DMS153 treated with DMSO at 0.1 percent for 48 hours (cell line): ENCODE measurements at regions not wholly inside any gene's neighbourhood (a gene's known extent, or its start where the extent isn't known, plus 50 kb on each side); places are given as distances from the start of the nearest gene placed in this dataset.
"Not testable (repeated sequence)": the region's sequence is repeated elsewhere in the genome, so short reads cannot be mapped to it uniquely, and the experiment has no call there.

Experiments
- DNase-seq: peaks from one replicate; lab custom pipeline; 2025; ENCODE audit not compliant: unreplicated experiment; lab: John Stamatoyannopoulos, UW

DNA sequence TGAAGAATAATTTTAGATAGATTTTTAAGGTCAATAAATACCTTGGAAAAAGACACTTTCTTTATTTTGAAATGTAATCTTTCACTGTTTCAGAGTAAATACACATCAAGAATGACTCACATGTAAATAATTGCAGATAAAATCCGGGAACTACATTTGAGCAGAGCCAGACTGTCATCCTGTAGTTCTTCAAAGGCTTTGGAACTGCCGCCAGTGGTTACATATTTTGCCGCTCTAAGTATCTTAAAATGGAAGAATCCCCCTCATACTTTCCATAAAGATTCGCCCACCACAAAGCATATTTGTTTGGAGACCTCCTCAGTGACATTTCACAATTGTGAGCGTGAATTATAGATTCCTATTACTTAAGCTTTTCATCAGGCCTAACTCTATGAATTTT is 607.8 kb upstream of the ZFP42 start:
- DNase-seq, result no peak

DNA sequence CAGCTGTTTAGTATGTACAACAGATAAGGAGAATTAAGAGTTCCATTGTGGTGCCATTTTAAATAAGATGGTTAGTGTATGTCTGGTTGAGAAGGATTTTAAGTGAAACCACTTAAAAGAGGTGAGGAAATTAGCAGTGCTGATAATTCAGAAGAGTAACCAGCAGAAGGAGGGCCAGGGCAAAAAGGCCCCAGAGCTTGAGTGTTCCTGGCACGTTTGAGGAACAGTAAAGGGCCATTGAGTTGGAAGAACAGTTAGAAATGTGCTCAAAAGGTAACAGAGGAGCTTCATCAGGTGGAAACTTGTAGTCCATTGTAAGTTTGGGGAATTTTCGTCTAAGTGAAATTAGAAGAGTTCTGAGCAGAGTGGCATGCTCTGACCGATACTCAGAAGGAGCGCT is 606.2 kb upstream of the ZFP42 start:
- DNase-seq, result no peak

DNA sequence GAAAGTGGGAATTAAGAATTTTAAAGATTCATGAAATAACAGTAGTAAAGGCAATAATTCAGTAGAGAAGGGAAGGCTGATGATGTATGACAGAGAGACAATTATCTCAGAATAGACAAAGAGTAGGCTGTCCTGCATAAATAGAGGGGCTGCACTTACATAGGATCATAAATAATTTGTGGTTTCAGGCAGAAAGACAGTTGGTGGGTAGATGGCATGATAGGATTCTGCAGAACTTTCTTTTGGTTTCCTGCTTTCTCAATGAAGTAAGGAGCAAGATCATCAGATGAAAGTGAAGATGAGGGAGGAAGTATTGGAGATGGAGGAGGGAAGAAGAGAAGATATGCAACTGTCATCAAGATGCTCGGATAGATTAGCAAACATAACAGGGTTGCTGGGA is 604.9 kb upstream of the ZFP42 start:
- no peak for DNase-seq

DNA sequence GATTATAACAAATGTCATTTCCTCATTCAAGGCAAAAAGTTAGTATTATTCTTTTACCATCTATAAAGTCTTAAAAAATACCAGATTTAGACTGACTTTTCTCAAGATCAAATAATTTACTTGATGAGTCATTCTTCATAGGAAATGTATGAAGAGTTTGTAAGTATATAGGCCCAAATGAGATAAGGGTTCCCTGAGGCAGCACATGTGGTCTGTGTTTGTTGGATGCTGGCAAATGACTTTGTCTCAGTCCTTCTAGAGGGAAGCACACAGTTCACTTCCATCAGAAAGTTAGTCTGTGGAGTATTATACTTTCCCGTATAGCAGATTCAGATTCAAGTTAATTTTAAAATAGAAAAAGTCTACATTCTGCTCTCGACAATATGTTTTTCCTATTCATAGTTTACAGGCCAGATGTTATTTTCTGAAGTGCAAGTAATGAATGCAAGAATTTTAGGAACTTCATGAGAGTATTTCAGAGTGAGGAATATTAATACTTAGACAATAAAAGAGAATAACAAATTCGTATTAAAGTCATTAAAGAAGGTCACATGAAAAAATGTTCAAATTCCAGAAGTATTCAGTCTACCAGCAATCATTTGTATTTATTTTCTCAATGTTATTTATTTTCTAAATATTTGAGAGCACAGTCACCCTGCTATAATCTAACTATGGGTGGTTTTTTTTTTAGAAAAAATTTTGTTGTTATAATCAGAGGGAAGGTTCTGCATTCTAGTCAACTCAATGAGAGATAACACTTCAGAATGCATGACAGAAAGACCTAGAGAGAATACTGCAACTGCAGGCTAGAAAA is 601.8 kb upstream of the ZFP42 start:
- no peak for DNase-seq

DNA sequence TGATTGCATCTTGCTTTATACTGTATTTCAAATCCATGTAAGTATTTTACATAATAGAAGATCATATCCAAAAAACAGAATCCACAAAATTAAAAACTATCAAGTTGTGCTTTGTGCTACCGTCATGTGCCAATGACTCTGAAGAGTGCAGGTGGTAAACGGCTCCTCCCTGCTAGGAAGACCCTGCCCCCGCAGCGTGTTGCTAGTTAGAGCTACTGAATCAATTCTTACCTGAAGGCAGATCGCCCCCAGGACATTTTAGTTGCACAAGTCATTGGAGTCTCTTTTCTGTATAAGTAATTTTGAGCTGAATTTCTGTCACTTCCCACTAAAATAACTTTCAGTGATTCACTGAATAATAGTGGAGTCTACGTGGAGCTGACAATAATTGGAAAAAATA is 599.5 kb upstream of the ZFP42 start:
- DNase-seq, result no peak

DNA sequence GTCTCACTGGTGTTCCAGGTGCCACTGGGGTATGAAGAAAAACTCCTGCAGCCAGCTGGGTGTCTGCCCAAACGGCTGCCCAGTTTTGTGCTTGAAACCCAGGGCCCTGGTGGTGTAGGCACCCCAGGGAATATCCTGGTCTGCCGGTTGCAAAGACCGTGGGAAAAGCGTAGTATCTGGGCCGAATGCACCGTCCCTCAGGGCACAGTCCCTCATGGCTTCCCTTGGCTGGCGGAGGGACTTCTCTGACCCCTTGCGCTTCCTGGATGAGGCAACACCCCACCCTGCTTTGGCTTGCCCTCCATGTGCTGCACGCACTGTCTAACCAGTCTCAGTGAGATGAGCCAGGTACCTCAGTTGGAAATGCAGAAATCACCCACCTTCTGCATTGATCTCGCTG is 587.1 kb upstream of the ZFP42 start:
- DNase-seq, result not testable (repeated sequence)

DNA sequence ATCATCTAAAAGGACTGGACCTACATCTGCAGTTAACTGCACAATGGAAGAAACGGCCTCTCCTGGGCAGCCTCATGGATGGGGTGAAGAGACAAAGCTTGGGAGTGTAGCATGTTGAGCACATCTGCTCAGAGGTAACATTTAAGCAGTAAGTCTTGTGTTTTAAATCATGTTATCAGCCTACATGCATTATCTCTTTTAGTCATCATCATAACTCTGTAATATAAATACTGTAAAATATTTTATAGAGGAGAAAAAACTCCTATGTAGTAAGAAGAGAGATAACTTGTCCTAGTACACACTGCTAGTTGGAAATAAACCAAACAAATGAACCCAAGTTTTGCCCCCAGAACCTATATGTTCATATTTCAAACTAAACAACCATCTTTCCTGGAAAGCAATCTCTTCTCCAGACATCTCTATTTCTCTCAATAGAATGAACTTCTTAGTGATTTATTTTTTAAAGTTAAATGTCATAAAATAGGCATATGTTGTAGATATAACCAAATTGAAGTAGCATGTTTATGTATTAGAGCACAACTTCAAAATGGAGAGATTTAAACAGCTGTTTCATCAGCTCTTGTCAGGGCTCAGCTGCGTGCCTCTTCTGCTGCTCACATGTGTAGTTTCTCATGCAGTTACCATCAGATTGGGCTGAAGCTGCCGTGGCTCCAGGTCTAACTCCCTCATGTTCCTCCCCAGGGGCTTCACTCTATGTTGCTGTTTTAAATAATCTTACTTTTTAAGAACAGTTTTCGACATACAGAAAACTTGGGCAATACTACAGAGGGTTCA is 581.8 kb upstream of the ZFP42 start:
- DNase-seq, result no peak

DNA sequence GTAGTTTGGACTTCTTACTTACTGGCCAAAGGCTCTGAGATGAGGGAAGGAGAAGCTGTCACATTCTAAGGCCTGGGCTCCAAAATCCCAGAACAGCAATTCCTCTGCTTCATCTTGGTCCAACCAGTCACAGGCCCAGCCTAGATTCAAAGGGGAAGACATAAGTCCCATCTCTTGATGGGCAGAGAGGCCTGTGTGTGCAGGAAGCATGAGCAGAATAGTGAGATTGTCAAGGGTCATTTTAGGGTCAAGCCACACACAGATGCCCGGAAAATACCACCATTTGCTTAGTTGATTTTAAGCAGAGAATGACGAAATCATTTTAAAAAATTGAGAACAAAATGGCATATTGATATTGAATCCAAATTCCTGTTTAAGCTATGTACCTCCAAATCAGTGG is 580.9 kb upstream of the ZFP42 start:
- DNase-seq, result no peak

DNA sequence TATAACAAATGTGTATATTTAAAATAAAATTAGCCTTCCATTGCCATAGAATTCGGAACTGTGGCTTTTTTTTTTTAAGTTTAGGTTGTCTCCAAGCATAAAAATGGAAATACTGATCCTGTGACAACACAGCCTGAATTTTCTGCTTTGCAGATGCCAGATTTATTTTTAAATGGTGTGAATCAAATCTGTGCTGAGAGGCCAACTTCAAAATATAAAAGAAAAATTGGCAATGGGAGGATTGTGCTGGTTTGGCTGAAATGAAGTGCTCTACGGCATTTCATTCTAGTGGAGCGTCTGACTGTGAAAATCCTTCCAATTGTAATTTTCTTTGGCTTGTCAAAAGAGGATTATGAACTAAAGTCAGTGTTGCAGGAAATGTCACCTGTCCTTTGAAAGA is 580.3 kb upstream of the ZFP42 start:
- DNase-seq, result no peak

DNA sequence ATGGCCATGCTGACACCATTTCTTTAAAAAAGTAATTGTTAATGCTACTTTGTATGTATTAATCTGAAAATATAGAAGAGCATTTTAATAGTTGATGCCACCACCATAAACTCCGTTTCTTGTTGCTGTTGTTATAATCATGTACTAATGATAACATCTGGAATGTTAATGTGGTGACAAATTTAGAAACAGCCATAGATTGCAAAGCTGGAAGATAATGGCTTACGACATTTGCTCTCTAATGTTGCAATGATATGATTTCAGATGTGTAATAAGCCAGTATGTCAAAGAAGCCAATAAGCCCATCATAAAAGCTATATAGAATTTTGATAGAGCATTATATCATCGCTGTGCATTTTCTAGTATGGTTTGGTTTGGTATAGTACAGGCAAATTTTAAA is 579.4 kb upstream of the ZFP42 start:
- no peak for DNase-seq

DNA sequence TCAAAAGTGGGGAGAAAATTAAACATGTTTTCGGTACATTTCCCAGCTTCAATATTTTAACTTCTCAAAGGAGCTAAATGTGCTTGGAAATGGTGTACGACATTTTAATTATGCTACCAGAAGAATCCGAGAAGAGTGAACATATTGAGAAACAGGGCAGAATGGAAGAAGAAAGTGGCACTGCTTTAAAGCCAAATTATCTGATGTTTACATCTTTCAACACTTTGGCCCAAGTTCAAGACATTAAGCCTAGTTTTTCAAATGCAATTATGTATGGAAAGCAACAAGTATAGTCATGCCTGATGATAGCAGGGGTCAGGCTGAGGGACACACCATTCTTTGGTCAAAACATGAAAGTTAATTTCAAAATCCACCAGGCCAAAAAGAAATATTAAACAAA is 577.9 kb upstream of the ZFP42 start:
- DNase-seq, result no peak

DNA sequence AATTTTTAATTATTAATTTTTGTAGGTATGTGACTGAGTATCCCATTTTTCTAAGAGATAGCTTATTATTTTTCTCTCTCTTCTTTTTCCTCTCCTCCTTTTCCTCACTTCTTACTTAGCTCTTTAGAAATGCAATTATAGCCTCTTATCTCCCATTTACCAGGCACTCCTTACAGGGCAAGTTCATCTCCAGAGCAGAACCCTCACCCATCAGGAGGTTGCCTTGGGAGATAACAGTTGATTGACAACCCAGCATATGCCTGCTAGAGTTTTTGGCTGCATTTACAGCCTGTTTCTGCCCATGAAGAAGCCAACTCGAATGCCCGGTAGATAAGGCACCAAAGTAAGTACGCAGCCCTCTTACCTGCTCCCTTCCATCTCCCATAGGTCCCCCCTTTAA is 572.9 kb upstream of the ZFP42 start:
- no peak for DNase-seq

DNA sequence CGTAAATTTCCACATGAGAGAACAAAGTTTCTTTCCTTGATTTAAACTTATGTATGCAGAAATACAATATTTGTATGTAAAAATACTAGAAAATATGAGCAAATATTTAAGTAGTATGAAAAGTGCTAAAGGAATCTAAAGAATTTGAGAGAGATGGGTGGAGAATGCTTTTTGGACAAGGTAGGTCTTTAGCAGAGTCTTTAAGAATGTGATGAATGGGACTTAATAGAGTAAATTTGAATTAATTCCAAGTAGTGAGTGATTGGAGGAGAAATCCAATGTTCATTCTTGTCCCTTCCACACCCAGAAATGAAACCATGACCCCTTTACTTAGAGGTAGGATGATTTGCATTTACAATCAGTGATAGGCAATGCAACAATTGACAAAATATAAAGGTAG is 570.9 kb upstream of the ZFP42 start:
- DNase-seq, result no peak

DNA sequence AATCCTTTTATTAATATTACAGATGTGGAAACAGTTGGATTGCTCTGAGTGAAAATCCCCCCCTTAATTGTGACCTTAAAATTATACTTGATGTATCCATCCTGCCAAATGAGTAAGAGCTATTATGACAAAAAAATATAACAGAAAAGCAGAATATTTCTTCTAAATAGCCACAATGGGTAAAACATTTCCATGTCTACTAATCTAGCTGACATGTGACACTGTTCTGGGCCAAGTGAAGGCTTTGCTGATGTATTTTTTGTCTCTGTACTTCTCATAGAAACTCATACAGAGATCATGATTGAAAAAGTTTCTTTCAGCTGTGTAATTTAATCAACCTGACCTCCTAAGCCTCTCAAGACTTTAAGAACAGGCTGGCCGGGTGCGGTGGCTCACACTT is 569.1 kb upstream of the ZFP42 start:
- DNase-seq, result no peak

DNA sequence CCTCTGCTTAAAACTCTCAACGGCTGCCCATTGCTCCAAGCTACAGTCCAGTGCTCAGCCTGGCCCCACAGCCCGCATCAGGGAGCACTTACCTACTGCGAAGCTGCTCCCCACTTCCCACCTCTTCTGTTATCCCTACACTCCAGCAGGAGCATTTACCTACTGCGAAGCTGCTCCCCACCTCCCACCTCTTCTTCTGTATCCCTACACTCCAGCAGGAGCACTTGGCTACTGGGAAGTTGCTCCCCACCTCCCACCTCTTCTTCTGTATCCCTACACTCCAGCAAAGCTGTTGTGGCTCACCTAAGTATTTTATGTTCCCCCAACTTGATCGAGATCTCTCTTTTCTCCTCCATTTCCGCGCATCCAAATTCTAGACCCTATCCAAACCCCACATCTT is 563.3 kb upstream of the ZFP42 start:
- DNase-seq, result no peak

DNA sequence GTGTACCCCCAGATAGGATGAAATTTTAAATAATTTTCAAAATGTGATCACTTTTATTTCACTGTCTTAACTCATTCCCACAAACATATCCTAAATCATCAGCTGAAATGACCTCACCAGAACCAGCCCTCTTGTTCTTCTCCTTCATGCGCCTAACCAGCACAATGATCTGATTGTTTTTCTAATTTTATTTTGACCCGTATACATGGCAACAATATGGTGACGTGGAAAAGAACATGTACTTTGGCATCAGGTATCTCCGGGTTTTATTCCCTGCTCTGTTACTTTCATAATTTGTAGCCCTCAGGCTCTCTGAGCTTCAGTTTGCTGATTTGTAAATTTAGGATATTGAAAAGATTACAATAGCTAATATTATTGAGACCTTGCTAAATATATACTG is 562.4 kb upstream of the ZFP42 start:
- DNase-seq, result no peak

DNA sequence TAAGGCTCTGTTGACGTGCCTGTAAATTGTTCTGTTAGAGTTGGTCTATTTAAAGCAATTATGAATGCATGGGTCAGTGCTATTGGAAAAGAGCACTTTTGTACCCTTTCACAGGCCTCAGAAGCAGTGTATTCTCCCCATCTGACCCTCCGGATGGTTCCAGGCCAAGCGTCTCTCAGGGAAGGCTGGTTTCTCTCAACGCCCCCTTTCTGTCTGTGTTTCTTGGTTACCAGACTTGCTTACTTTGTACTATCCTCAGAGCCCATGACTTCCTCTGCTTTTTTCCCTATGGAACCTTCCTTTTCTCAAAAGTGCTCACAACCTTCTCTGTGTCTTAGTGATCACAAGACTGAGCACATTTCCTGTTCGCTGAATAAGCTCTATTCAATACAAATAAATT is 559.3 kb upstream of the ZFP42 start:
- no peak for DNase-seq

DNA sequence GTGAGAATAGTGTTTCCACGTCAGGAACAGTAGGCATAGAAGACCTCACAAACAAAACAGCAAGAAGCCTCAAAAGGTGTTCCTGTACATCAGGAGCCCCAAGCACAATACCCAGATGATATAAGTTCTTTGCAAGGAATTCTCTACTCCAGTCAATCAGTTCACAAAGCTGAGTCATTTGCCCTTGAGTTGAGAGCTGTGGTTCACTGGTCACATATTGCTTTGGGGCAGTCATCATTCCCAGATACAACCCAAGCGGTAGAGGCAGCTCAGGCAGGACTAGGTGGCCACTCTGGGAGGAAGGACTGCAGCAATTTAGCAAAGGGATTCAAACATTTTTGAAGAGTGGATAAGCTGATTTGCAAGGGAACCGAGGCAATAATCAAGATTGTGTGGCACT is 551.5 kb upstream of the ZFP42 start:
- DNase-seq, result no peak

DNA sequence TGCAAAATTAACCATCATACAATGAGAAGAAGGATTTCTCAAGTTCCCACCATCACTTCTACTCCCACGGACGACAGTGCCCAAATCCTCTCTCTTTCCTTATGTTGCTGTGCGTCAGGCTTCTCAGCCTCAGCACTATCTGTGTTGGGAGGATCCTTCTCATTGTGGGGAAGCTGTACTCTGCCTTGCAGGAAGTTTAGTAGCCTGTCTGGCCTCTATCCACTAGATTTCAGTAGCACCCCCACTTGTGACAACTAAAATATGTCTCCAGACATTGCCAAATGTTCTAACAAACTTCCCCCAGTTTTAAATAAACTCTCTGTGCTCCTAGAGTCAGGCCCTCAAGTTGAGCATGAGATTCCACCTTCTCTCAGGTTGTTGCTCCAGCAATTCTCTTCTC is 545.9 kb upstream of the ZFP42 start:
- no peak for DNase-seq

DNA sequence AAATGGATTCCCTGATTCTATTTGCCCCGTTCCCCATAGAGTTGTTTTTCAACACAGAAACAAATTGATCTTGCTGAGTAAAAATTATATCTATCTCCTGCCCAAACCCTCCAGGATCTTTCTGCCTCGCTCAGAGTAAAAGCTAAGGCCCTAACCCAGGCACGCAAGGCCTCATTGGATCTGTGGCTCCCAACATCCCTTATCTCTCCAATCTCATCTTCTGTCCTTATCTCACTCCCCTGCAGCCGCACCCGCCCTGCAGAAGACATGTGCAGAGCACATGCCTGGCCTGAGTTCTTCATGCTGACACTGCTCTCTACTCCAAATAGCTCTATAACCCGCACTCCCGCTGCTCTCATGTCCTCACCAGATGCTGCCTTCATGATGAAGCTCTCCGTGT is 543.8 kb upstream of the ZFP42 start:
- DNase-seq, result no peak

DNA sequence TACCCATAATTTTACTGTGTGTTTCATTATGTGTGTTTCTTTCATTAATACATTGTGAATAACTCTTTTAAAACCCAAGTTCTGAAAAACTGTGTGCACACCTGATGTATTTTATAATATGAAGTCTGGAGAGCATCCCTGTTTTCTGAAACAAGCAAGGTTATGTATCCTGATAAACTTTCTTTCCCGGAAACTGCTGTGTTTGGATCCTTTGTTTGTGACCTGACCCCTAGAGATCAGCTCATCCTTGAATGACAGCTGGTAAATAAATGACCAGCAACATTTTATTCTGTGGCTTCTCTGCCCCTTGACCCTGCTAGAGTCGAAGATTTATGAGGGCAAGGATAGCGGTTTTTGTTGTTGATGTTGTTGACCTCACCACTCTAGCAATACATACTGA is 535.6 kb upstream of the ZFP42 start:
- no peak for DNase-seq

DNA sequence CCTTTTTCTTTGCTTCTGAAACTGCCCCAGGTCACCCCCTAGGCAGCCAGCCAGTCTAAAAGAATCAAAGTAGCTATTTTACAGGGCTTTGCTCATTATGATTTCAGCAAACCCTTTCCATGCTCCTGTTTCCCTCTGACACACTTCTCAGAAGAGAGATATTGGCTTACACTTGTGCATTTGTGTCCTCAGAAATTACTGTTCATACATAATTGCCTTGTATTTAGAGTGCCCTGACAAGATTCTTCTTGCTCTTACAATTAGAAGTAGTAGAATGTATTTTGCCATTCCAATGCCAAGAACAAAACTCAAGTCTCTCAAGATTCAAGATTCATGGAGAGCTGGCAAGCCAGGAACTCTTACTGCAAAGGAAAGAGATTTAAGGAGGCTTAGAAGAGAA is 531.0 kb upstream of the ZFP42 start:
- no peak for DNase-seq

DNA sequence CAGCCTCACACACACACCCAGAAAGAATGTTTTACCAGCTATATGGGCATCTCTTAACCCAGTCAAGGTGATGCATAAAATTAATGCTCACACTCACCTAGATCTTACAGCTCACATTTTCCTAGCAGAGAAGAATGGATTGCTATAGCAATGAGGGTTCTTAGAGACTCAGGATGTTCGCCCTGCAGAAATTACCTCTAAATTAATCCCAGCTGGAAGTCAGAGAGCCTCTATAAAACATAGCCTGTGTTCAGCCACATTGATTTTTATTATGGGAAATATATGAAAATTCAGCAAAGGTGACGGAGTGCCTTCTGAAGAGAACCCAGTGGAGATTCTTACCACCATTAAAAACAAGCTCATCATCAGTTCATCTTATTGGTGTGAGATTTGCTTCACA is 528.3 kb upstream of the ZFP42 start:
- no peak for DNase-seq
